ENCODE measurements at regions not wholly inside any gene's neighbourhood (a gene's known extent, or its start where the extent isn't known, plus 50 kb on each side); places are given as distances from the start of the nearest gene placed in this dataset.

- TF ChIP-seq POLR2A (IDR thresholded peaks at IDR 0.05) (no peak), EP300 (IDR thresholded peaks at IDR 0.05) (no peak)
- TF ChIP-seq, protein P1, sequence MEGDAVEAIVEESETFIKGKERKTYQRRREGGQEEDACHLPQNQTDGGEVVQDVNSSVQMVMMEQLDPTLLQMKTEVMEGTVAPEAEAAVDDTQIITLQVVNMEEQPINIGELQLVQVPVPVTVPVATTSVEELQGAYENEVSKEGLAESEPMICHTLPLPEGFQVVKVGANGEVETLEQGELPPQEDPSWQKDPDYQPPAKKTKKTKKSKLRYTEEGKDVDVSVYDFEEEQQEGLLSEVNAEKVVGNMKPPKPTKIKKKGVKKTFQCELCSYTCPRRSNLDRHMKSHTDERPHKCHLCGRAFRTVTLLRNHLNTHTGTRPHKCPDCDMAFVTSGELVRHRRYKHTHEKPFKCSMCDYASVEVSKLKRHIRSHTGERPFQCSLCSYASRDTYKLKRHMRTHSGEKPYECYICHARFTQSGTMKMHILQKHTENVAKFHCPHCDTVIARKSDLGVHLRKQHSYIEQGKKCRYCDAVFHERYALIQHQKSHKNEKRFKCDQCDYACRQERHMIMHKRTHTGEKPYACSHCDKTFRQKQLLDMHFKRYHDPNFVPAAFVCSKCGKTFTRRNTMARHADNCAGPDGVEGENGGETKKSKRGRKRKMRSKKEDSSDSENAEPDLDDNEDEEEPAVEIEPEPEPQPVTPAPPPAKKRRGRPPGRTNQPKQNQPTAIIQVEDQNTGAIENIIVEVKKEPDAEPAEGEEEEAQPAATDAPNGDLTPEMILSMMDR (IDR thresholded peaks at IDR 0.05) = no peak
These were observed 325.9 kb upstream of the CYLC2 start for GRCh38 chr9:102669220-102669619.
